CD4-positive, alpha-beta T cell treated with Interleukin-21 for 1 hour (primary cell): ENCODE measurements at regions not wholly inside any gene's neighbourhood (a gene's known extent, or its start where the extent isn't known, plus 50 kb on each side); places are given as distances from the start of the nearest gene placed in this dataset.

Experiments used
- DNase-seq: peaks from one replicate; pipeline ENCODE4 v3.0.0-alpha.2; 2020

DNA sequence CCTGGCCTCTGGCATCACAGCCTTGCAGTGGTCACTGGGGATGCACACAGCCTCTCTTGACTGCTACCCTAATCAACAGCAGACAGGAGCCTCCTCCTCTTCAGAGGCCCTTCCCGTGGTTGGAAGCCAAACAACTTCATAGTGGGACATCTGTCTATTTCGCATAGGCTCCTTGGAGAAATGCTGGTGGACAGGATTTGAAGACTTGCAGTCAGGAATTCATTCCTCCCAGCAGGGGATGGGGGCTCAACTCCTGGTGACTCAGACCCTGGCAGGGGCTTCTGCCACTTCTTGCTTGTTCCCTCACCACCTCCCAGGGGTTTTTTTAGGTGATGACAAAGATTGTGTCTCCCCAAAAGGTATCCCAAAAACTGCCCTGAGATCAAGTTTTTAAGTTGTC is 191.7 kb upstream of the CAMK1G start:
- no peak for DNase-seq

DNA sequence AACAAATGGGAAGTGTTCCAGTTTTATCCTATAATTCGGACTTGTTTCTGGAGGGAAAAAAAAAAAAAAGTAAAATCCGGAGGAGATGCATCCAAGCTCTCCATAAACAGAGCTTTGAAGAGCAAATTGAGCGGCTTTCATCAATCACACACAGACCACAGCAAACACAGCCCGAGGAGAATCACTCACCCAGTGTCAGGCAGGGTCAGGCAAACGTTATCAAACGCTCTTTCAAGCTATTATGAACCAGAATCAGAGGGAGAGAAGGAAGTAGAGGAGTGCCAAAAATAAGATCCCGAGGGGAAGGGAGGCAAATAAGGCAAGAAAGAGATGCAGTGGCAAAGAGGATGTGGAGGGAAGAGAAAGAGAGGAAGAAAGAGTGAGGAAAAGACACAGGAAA is 188.3 kb upstream of the CAMK1G start:
- no peak for DNase-seq

DNA sequence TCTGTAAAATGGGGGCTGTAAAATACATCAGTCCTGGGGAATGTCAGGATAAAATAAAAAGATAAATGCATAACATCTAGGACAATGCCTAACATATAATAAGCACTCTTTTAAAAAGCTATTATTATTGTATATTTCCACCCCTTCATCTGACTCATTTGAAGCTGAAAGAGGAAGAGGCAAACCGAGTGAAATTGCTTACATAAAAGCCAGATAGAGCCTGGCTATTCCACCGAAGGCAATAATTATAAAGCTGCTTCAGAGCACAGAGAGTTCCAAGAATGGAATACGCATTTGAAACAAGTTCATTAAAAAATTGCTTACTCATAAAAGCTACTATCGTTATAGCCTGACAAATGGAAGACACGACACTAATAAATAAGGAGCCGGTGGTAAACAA is 186.1 kb upstream of the CAMK1G start:
- no peak for DNase-seq

DNA sequence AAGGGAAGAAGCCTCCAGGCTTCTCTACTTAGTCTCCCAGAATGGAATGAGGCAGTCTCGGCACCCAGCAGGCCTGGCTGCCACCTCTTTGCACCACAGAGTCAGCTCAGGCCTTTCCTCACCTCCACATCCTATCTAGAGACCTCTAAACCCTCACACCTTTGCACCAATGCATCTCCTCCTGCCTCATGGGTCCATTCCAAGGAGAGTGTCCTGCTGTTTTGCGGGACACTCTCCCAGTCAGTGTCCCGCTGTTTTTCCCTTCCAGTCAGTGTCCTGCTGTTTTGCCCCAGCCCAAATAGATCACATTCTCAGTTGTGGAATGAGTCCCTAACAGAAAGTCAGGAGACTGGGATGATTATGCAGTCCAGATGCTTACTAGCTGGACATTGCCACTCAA is 185.6 kb upstream of the CAMK1G start:
- no peak for DNase-seq

DNA sequence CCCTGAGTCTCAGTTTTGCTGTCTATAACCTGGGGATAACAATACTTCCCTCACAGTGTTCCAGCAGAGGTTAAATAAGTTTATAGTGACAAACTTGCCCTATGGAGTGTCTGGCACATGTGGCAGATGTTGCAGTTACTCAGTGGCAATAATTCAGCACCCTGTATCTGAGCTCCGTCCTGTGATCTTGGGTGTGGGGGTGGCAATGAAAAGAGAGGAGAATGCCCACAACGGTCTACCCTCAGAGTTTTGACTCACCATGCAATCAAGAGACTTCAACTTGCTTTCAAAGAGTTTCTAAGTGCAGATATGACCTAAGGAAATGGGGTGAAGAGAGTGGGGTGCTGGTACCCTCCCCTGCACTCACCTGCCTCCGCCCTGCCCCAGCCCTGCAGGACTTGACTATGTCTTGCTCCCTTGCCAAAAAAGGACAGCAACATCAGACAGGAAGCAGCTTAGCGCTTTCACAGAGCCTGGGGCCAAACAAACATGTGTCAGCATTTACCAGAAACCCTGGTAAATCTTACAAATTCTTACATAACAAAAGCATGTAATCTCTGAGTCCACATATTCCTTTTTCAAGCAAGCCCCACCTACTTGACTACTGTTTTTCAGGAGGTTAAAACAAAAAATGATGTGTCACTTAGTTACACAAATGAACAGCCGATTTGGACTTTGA is 185.1 kb upstream of the CAMK1G start:
- no peak for DNase-seq

DNA sequence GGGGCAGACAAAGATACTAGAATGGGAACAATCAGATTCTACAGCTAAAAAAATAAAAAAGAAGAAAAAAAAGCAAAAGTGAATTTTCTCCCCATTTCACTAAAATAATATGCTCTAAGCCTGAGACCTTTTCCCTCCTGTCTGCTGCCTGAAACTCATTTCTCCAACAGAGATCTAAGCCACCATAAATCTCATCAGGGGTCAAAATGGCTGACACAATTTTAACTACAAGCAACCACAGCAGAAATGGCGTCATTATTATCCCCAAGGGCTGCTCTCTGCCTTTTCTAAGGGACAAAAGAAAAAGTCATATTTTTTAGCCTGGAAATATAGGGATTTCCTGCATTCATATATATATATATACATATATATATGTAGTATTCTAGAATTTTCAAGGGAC is 183.7 kb upstream of the CAMK1G start:
- no peak for DNase-seq

DNA sequence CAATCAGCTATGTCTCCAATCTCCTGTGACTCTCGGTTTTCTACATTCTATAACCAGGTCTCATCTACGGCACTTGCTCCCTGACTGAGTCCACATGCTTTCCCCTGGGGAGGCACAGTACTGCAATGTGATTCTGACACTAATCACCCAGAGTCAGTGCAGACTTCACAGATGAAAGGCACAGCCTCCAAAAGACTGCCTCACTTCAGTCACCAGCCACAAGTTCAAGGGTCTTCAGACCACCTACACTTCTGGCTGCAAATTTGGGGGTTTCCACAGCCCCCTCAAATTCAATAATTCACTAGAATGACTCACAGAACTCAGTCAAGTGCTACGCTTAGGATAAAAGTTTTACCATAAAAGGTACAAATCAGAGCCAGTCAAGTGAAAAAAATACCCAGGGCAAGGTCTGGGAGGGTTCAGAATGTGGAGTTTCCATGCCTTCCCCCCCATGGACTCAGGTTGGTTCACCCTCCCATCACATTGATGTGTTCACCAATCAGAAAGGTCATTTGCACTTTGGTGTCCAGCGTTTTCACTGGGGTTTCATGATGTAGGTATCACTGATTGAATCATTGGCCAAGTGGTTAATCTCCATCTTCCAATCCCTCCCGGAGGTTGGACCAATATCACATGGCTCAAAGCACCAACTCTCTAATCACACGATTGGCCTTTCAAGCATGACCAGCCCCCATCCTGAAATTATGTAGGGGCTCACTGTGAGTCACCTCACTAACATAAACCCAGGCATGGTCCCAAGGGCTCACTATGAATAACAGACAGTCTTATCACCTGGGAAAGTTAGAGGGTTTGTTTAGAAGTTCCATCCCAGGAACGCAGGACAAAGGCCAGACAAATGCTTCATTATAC is 182.9 kb upstream of the CAMK1G start:
- DNase-seq: no peak

DNA sequence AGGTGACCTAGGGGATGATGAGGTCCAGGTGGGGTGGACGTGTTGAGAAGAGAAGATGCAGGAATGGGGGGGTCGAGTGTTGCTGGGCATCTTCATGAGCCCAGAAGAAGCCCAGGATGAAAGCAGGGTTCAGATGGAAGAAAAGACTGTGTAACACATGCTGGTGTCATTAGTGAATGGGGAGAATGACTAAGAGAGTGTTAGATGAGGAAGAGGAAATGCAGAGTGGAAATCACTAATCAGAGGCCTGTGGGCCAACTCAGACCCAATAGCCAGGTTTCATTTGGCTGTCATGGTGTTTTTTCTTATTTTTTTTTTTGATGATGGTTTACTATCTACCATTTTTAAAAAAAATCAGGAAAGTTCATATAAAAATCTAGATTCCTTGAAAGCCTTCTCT is 180.8 kb upstream of the CAMK1G start:
- DNase-seq: no peak

DNA sequence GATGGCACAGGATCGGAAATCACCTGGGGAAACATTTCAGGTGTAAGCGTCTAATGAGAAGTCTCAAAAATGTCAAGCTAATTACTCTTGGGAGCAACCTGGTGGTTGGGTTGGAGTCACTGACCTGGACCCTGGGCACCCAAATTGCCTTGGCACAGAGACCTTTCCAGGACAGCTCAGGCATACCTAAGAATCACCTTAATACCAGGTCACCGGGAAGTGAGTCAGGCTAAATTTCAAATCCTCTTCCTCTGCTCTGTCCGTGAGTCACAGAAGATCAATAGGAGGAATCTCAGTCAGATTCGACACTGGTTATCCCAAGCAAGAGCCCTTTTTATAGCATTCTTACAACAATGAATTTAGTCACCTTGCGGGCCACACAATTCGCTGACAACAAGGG is 179.6 kb upstream of the CAMK1G start:
- DNase-seq: no peak

DNA sequence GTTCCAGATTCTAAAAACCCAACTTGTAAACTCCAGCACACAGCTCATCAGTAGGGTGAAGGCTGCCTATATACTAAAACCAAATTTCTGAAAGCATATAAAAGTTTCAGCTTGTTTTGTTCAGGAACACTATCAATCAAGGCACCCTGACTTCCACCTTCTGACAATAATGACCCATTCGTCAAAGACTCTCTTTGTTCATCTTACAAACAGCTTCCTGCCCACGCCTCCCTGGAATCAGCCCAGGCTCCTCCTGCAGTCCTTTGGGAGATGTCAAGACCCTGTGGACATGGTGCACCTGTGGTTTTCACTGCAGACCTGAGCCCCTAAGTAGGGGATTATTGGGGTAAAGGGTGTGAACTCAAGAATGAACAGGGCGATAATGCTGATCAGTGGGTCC is 178.9 kb upstream of the CAMK1G start:
- DNase-seq: no peak

DNA sequence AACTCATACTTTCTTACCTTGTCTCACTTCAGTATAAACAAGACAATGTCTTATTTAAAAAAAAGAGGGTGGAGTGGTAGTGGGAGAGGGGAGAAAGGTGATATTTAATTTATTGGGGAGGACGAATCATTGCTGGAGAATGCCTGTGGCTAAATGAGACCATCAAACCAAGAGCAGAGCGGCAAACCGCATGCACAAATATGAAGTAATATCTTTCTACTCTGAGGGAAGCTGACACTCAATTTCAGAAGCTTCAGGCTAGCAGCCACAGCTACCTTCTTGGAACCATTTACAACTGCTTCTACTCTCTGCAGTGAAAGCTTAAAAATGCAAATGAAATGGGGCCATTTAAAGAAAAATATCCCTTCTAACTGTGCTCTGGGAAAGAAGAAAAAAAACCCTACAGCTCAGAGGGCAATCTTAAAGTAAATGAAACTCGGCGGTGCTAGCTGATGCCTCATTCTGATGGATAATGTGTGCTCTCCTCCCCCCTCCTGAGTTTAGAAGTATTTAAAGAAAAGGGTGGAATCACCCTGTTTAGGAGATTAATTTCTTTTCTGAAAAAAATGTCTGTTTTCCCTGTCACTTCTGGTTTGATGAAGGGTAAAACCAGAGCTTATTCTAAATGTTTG is 178.2 kb upstream of the CAMK1G start:
- no peak for DNase-seq

DNA sequence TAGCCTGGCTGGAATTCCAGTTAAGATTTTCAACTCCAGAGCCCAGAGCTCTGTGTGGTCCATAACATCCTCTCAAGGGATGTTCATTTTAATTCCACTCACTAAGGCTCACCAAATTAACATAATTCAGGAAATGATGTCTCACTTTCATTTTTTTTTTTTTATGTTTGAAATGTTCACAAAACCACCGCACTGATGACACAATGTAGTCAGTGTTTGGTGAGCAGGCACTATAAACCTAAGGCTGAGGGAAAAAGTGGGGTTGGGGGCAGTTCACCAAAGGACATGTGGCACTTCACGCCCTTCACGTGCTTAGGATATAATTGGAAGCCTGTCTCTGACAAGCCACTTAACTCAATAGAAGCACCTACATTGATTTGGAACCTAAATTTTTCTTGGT is 177.3 kb upstream of the CAMK1G start:
- DNase-seq: no peak

DNA sequence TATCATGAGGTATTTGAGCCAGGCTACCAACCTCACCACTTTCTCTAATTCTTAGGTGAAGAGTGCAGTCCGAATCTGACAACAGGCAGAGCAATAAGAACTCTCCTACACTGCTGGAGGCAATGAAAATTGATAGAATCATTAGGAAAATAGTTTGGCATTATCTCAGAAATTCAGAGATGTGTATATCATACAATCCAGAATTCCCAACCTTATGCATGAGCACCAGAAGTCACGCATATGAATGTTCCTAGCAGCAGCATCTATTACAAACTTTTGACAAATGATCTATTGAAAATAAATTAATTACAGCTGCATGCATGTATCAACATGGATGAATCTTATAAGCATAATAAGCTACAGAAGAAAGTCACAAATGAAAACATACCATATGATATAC is 176.9 kb upstream of the CAMK1G start:
- DNase-seq: no peak

DNA sequence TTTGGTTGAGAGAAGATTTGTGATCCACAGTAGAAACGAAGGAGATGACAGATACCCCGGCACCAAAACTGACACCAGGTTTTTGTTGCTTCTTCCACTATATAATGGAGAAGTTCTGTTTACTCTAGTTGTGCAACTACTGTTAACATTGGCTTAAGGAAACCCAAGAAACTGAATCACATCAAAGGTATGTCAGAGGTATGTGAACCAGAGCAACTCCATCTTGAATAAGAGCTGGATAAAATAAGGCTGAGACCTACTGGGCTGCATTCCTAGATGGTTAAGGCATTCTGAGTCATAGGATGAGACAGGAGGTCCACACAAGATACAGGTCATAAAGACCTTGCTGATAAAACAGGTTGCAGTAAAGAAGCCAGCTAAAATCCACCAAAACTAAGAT is 173.7 kb upstream of the CAMK1G start:
- no peak for DNase-seq

DNA sequence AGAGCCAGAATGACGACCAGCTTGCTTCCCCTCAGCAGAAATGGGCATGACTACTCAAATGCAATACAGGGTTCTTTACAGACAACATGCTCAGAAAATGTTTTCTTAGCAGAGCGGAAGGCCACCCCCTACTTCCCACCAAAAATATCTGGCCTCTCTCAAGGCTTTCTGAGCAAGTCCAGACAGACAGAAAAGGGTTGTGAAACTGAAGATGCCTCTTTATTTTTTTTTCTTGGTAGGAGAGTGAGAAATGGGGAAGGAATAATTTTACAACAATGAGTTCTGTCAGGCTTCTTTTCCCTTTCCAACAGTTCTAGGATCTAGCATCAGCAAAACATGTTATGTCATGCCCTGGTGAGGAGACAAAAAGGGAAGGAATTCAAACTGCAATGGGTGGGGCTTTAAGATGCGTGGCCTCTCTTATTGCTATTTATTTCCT is 172.0 kb upstream of the CAMK1G start:
- no peak for DNase-seq

DNA sequence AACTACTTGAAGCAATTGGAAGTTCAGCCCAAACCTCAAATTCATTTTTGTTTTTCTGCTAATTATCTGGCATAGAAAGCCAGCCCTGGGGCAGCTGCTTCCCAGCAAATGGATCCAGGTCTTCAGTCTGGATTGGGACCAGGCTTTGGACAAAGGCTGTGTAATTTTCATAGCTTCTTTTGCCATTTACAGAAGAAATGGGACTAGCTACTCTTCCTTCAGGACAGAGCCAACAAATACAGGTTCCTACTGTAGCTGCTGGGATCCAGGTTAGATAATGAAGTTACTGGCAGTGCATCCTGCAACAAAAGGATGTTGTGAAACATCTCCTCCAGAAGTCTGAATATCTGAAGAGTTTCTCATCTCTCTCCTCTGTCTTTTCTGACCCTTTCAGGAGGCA is 171.5 kb upstream of the CAMK1G start:
- no peak for DNase-seq

DNA sequence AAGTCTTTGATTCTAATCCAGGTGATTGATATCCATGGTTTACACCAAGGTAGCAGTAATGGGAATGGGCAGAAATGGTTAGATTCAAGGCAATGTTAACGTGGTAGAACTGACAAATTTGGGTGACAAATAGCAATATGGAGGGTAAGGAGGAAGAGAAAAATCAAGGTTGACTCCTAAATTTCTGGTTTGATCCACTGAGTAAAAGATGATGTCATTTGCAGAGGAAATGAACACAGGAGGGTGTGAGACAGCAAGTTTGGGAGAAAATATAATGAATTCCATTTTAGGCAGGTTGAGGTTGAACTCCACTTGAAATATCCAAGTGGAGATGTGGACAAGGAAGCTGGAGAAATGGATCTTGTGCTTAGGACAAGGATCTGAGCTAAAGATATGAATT is 170.9 kb upstream of the CAMK1G start:
- DNase-seq: no peak

DNA sequence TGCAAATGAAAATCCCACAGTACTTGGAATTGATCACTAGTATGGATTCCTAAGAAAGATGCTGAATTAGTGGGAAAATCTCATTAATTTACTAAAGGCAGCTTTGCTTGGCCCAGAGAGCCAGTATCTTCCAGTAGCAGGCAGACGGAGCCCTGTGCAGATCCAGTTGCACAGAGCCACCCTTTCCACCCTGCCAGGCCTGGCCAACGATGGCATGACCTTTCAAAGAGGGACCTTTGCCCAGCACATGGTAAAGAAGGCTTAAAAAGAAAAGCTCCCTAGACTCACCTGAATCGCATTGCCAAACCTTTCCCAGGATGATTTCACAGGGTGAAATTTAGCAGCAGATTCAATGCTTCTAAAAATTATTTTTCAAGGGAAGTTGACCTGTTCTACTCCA is 170.5 kb upstream of the CAMK1G start:
- no peak for DNase-seq

DNA sequence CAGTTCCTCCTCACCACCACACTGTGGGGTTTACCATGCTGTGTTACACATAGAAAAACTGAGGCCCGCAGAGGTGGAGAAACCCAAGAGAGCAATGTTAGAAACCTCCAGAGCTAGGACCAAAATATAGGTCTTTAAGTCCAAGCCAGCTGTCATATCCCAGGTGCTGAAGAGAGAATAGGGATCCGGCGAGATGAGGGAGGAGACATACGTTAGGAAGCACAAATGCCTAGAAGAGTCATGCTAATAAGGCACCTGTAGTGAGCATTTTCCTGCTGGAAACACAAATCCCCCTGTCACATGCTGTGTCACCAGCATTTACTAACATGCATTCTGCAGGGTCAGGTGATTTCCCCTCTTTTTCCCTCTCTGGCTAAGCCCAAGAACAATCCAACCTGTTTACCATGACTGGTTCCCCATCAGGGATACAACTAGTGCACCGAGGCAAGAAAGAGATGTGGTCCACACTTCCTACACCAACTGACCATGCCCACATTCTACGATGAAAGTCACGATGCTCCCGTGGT is 168.6 kb upstream of the CAMK1G start:
- no peak for DNase-seq

DNA sequence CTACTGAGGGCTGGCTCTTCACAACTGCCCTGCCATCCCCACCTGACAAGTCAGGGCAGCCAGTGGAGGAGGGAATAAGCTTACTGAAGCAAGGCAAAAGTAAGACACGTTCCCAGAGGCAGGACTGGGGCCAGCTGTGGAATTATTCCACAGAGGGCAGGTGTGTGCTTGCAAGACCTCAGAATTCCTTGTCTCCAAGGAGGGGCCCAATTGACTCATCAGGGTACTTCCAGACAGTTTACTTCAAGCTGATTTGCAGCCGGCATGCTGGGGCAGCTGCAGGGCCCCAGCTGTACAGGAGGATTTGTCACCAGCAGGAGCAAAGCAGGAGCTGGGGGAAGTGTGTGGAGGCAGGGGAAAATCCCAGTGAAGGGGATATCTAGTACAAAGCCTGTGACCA is 167.5 kb upstream of the CAMK1G start:
- DNase-seq: no peak

DNA sequence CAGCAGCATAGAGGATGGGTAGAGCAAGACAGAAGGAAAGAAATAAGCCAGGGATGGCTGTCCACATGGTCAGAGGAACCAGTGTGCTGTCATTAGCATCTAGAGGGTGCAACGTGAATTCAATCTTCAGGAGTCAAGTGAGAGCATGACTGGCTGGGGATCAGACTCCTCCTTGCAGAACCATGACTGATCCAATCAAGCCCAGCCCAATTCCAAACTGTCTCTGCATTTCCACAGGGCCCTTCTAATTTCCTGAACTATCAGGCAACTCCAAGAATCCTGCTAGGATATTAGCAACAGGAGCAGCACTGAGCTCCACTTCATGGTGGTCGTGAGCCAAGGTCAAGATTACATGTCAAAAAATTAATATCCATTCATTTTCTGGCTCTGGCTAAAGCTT is 166.8 kb upstream of the CAMK1G start:
- no peak for DNase-seq

DNA sequence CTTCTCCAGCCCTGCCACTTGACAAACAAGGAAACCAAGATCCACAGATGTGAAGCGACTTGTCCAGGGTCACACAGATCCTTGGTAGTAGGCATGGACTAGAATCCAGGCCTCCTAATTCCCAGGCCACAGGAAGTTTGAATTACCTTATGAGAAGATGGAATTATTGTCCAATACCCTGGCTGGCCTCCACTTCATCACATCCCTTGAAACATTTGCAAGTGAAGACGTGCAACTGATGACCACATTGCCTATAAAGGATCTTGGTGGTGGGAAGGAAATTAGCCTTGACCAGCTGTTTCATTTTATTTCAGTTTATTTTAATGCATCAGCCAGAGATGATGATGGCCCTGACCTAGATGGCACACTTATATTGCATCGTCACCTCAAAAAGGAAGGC is 165.8 kb upstream of the CAMK1G start:
- DNase-seq: no peak

DNA sequence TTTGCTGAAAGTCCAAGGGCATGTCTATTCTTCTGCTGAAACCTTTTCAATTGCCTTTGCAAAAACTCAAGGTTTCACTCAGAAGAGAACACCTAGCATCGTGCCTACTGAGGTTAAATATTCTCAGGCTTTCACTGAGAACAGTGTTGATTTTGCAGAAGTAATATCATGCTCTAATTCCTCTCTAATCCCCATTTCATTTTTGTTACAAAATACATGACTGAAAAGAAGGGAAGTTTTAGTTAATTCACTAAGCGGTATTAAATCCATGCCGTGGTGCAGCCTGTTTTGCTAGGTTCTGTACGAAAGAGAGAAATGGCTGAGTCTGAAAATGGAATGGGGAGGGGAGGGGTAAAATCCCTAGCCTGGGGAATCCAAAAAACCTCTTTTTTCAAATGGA is 163.2 kb upstream of the CAMK1G start:
- no peak for DNase-seq

DNA sequence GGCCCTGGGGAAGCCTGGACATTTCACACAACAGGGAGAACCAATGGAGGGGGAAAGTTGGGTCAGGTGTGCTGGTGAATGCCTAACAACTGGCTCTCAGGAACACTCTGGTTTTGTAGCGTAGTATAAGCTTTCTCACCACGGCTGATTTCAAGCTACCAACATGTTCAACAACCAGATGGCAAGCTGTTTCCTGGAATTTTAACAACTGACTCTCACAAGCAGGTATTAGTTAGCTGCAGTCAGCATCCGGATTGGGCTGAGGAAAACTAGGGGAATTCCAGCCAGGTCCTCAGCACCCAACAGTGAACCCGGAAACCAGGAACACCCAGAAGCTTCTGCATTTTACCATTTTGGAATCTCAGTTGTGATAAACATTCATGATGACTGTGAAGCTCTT is 162.3 kb upstream of the CAMK1G start:
- no peak for DNase-seq
